A549 (cell line): ENCODE measurements at regions not wholly inside any gene's neighbourhood (a gene's known extent, or its start where the extent isn't known, plus 50 kb on each side); places are given as distances from the start of the nearest gene placed in this dataset.

ENCODE experiments used
- CEBPB ChIP-seq, 2 experiments: fragments of >200 bp in 1 of 2; sonication (Bioruptor Twin) in 1 of 2; formaldehyde crosslinking in 1 of 2; IDR thresholded peaks; 2 replicates each; pipeline ENCODE4 v1.6.1; 2012 to 2016
- CHD2 ChIP-seq: fragments of 150-350 bp; IDR thresholded peaks from 2 replicates; pipeline ENCODE4 v1.6.1; 2014; ENCODE audit warnings: low read length; ENCODE audit not compliant: partially characterized antibody
- EHF ChIP-seq: fragments of 250-450 bp; sonication (Bioruptor Pico); IDR thresholded peaks from 2 replicates; pipeline ENCODE4 v1.5.0; 2020; ENCODE audit warnings: mild to moderate bottlenecking
- EP300 ChIP-seq, 2 experiments: fragments of >200 bp; sonication (Bioruptor Twin); formaldehyde crosslinking; IDR thresholded peaks; 2 replicates in 1 of 2; 3 replicates in 1 of 2; pipeline ENCODE4 v1.6.1; 2016 to 2017
- JUN ChIP-seq, 2 experiments: fragments of >200 bp; sonication (Bioruptor Twin); formaldehyde crosslinking; IDR thresholded peaks; 2 replicates in 1 of 2; 3 replicates in 1 of 2; pipeline ENCODE4 v1.6.1; 2016 to 2017
- POLR2A ChIP-seq: IDR thresholded peaks from 2 replicates; pipeline ENCODE4 v1.6.1; 2012; ENCODE audit warnings: mild to moderate bottlenecking, low read length
- RAD21 ChIP-seq, 2 experiments: fragments of >200 bp in 1 of 2; sonication (Bioruptor Twin) in 1 of 2; formaldehyde crosslinking in 1 of 2; IDR thresholded peaks in 1 of 2; conservative IDR thresholded peaks in 1 of 2; 2 replicates in 1 of 2; 3 replicates in 1 of 2; pipeline ENCODE4 v1.6.1; 2012 to 2018; ENCODE audit warnings: inconsistent platforms in 1 of 2
- SREBF2 ChIP-seq: fragments of 450-650 bp; IDR thresholded peaks from 2 replicates; pipeline ENCODE4 v1.6.1; 2014; ENCODE audit warnings: mild to moderate bottlenecking, moderate library complexity
- TF ChIP-seq, protein P1 (sequence below): fragments of >200 bp; sonication (Bioruptor Twin); formaldehyde crosslinking; IDR thresholded peaks from 3 replicates; pipeline ENCODE4 v1.5.1; 2016
- TF ChIP-seq, protein P2 (sequence below): fragments of 450-650 bp; IDR thresholded peaks from 2 replicates; pipeline ENCODE4 v1.6.1; 2014; ENCODE audit warnings: antibody characterized with exemption

DNA sequence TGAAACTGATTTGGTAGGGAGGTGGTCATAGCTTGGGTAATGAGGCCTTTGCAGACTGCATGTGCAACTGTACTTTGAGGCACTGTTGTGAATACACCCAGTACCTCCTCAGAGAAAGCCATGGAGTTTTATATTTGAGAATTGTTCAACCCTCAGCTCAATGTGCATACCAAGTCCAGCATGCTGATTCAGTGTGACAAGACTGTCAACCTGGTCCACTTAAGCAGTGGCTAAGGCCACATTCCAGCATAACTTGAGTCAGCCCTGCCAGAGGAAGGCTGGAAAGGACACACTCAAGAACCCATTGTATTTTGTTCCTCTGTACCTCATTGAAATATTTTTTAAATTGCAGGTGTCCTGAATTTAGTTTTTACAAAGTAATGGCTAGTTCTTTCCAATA lies 121.8 kb upstream of the HNMT start:
- TF ChIP-seq CEBPB (IDR thresholded peaks at IDR 0.05) (no peak), RAD21 (conservative IDR thresholded peaks at IDR 0.05 in 1 of 2, IDR thresholded peaks at IDR 0.05 in 1 of 2) (no peak), SREBF2 (no peak), JUN (IDR thresholded peaks at IDR 0.05) (no peak), EHF (no peak), POLR2A (no peak), EP300 (IDR thresholded peaks at IDR 0.05) (no peak), CHD2 (no peak)
- TF ChIP-seq, protein P1, sequence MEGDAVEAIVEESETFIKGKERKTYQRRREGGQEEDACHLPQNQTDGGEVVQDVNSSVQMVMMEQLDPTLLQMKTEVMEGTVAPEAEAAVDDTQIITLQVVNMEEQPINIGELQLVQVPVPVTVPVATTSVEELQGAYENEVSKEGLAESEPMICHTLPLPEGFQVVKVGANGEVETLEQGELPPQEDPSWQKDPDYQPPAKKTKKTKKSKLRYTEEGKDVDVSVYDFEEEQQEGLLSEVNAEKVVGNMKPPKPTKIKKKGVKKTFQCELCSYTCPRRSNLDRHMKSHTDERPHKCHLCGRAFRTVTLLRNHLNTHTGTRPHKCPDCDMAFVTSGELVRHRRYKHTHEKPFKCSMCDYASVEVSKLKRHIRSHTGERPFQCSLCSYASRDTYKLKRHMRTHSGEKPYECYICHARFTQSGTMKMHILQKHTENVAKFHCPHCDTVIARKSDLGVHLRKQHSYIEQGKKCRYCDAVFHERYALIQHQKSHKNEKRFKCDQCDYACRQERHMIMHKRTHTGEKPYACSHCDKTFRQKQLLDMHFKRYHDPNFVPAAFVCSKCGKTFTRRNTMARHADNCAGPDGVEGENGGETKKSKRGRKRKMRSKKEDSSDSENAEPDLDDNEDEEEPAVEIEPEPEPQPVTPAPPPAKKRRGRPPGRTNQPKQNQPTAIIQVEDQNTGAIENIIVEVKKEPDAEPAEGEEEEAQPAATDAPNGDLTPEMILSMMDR: no peak
- TF ChIP-seq, protein P2, sequence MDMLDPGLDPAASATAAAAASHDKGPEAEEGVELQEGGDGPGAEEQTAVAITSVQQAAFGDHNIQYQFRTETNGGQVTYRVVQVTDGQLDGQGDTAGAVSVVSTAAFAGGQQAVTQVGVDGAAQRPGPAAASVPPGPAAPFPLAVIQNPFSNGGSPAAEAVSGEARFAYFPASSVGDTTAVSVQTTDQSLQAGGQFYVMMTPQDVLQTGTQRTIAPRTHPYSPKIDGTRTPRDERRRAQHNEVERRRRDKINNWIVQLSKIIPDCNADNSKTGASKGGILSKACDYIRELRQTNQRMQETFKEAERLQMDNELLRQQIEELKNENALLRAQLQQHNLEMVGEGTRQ: no peak
